ENCODE measurements at regions not wholly inside any gene's neighbourhood (a gene's known extent, or its start where the extent isn't known, plus 50 kb on each side); places are given as distances from the start of the nearest gene placed in this dataset.

GRCh38 chr12:127688906-127689428, 578.0 kb upstream of the TMEM132C start:
- no peak overlapping the region for H2AK5ac ChIP-seq (ENCODE audit: low read depth, low read length)
- no peaks in the 10 kb centered on the region for H3K23me2 ChIP-seq (ENCODE audit: low read depth, low read length)
- H4K5ac ChIP-seq (ENCODE audit: insufficient read length, low read depth, low read length), result no peak overlapping the region
- no peak overlapping the region for H2BK20ac ChIP-seq (ENCODE audit: low read length)
- H2BK5ac ChIP-seq (ENCODE audit: low read depth, low read length), result no peak overlapping the region
- H3K36me3 ChIP-seq (ENCODE audit: control insufficient read depth in 2 of 4, insufficient read depth in 4 of 4, low read length in 3 of 4), result no peaks in the 10 kb centered on the region; a peak in 1 of 8 replicates
- DNase-seq (ENCODE audit: low read depth in 1 of 2, low spot score in 2 of 2), result no peak
- no peak overlapping the region for H3K4ac ChIP-seq (replicated peaks; ENCODE audit: insufficient read length, low read depth, low read length)
- no peak overlapping the region for H3K23ac ChIP-seq (ENCODE audit: insufficient read length)
- no peak for FAIRE-seq
- H3K27ac ChIP-seq (ENCODE audit: low read depth, low read length), result no peak overlapping the region
- no peak overlapping the region for H3K18ac ChIP-seq (ENCODE audit: extremely low read depth, low read length)
- ChIA-PET POLR2A (ENCODE audit: partially characterized antibody) (no interaction called here), CTCF (ENCODE audit: partially characterized antibody) (interaction anchor here (0.6 to 1.6 kb wide), 10 partner anchors 11 to 606 kb away, joined by 3 to 10 read pairs (median 3); no protein-coding TSS in a partner anchor)
- H4K8ac ChIP-seq (ENCODE audit: extremely low read depth, insufficient read depth, low read length), result no peak overlapping the region
- H3K9ac ChIP-seq (replicated peaks in 1 of 4; ENCODE audit: extremely low read depth in 1 of 4, low read depth in 3 of 4, low read length in 3 of 4), result no peak overlapping the region
- no peak overlapping the region for H3K4me3 ChIP-seq (ENCODE audit: extremely low read depth in 1 of 4, insufficient read depth in 2 of 4, low read depth in 3 of 4, low read length in 4 of 4)
- H2AFZ ChIP-seq (ENCODE audit: low read length), result no peak overlapping the region
- no peaks in the 10 kb centered on the region for H3K27me3 ChIP-seq (replicated peaks in 1 of 4; ENCODE audit: control insufficient read depth in 3 of 4, extremely low read depth in 1 of 4, insufficient read depth in 3 of 4, low read length in 3 of 4)
- H2BK12ac ChIP-seq (ENCODE audit: low read depth, low read length), result no peak overlapping the region
- 96% methylated on average over 5 of the region's 5 CpGs; no CpG with 5 or more reads in 1 of the 2 experiments for WGBS, 2 experiments (ENCODE audit: extremely low coverage in 1 of 2, insufficient coverage in 1 of 2, insufficient read length in 1 of 2, insufficient replicate concordance in 2 of 2, low coverage in 1 of 2, low lambda C conversion rate in 2 of 2, missing lambda C conversion rate in 1 of 2)
- no peak overlapping the region for H3K14ac ChIP-seq (ENCODE audit: insufficient read length)
- H3K56ac ChIP-seq (replicated peaks; ENCODE audit: insufficient read length, low read depth, low read length), result no peak overlapping the region
- no peaks in the 10 kb centered on the region for H3K79me1 ChIP-seq (ENCODE audit: low read depth, low read length)
- H2BK120ac ChIP-seq (replicated peaks; ENCODE audit: low read depth, low read length), result no peak overlapping the region
- H2BK15ac ChIP-seq (ENCODE audit: low read length), result no peak overlapping the region
- peaks cover 3 to 4% of the 10 kb centered on the region in 2 experiments; a peak in 1 of 4 replicates for H3K9me3 ChIP-seq (ENCODE audit: insufficient read depth in 2 of 2, low read depth in 1 of 2, low read length in 1 of 2)
- H3K79me2 ChIP-seq (ENCODE audit: control insufficient read depth in 1 of 2, insufficient read depth in 2 of 2, low read length in 2 of 2), result no peaks in the 10 kb centered on the region
- no peaks in the 10 kb centered on the region for H4K20me1 ChIP-seq (replicated peaks in 1 of 2; ENCODE audit: control insufficient read depth in 1 of 2, insufficient read depth in 2 of 2, low read length in 2 of 2)
- no peak overlapping the region for H4K91ac ChIP-seq (replicated peaks; ENCODE audit: insufficient read length, low read length)
- H3K4me2 ChIP-seq (ENCODE audit: insufficient read depth in 1 of 2, low read depth in 2 of 2, low read length in 2 of 2), result no peak overlapping the region
- peaks cover 0 to 4% (median 2%) of the 10 kb centered on the region in 4 experiments; a peak in 3 of 7 replicates for H3K4me1 ChIP-seq (replicated peaks in 1 of 4; ENCODE audit: control insufficient read depth in 3 of 4, insufficient read depth in 4 of 4, low read length in 3 of 4)
- TF ChIP-seq CHD2 (IDR thresholded peaks at IDR 0.05; ENCODE audit: low read length) (no peak), EZH2 (IDR thresholded peaks at IDR 0.05; ENCODE audit: low read depth, low read length, severe bottlenecking) (no peak), BRCA1 (IDR thresholded peaks at IDR 0.05; ENCODE audit: low read depth, low read length) (no peak), MAFK (IDR thresholded peaks at IDR 0.05; ENCODE audit: low read depth, low read length) (no peak), NRF1 (IDR thresholded peaks at IDR 0.05; ENCODE audit: low read depth, low read length) (no peak), KDM5A (IDR thresholded peaks at IDR 0.05; ENCODE audit: low read length) (no peak), FOSL1 (IDR thresholded peaks at IDR 0.05; ENCODE audit: insufficient read depth, low read depth, low read length) (no peak), POLR2A (IDR thresholded peaks at IDR 0.05; ENCODE audit: control extremely low read depth in 1 of 2, low read depth in 2 of 2, low read length in 2 of 2) (no peak), CBX8 (IDR thresholded peaks at IDR 0.05; ENCODE audit: borderline replicate concordance, low read depth, low read length) (no peak), EGR1 (IDR thresholded peaks at IDR 0.05; ENCODE audit: borderline replicate concordance, low read depth, low read length) (no peak), YY1 (IDR thresholded peaks at IDR 0.05; ENCODE audit: low read depth, low read length) (no peak)
